Activated CD8-positive, alpha-beta T cell treated with anti-CD3 and anti-CD28 coated beads for 36 hours (primary cell): ENCODE measurements at regions not wholly inside any gene's neighbourhood (a gene's known extent, or its start where the extent isn't known, plus 50 kb on each side); places are given as distances from the start of the nearest gene placed in this dataset.

ENCODE experiments used
- ATAC-seq: fragments of 200-7000 bp; cut with Tn5 transposase; one replicate; pipeline ENCODE4 v1.10.0; 2021; ENCODE audit warnings: mild to moderate bottlenecking, moderate library complexity
- CTCF ChIA-PET: fragments of 350-600 bp; sonication (Branson Sonifier 250); formaldehyde crosslinking; loops from one replicate; lab custom pipeline; 2021; ENCODE audit warnings: antibody characterized with exemption; lab: Charles Lee
- POLR2A ChIA-PET: fragments of 350-600 bp; sonication (Branson Sonifier 250); formaldehyde crosslinking; loops from one replicate; lab custom pipeline; 2021; ENCODE audit warnings: antibody characterized with exemption; lab: Charles Lee
- DNase-seq: peaks from one replicate; pipeline ENCODE4 v3.0.0-alpha.2; 2020
- H3K27ac Mint-ChIP-seq: one replicate; pipeline ENCODE4 v1.8.0; 2021; ENCODE audit warnings: mild to moderate bottlenecking, mixed read lengths
- H3K27me3 Mint-ChIP-seq: one replicate; pipeline ENCODE4 v1.8.0; 2021; ENCODE audit warnings: mixed read lengths
- H3K36me3 Mint-ChIP-seq: one replicate; pipeline ENCODE4 v1.8.0; 2021; ENCODE audit warnings: low read depth, mixed read lengths
- H3K4me1 Mint-ChIP-seq: one replicate; pipeline ENCODE4 v1.8.0; 2021; ENCODE audit warnings: low read depth, mixed read lengths
- H3K4me3 Mint-ChIP-seq: one replicate; pipeline ENCODE4 v1.8.0; 2021; ENCODE audit warnings: mild to moderate bottlenecking, moderate library complexity, mixed read lengths
- H3K9me3 Mint-ChIP-seq: one replicate; pipeline ENCODE4 v1.8.0; 2021; ENCODE audit warnings: mixed read lengths
- intact Hi-C: fragments of 100-400 bp; cut with micrococcal nuclease; formaldehyde crosslinking; loops from one replicate; pipeline ENCODE4 v1.10.0; 2022
- TF ChIP-seq, protein P1 (sequence below): fragments of 200-600 bp; IDR thresholded peaks from one replicate; pipeline ENCODE4 v1.8.0; 2022; ENCODE audit warnings: antibody characterized with exemption, mild to moderate bottlenecking

DNA sequence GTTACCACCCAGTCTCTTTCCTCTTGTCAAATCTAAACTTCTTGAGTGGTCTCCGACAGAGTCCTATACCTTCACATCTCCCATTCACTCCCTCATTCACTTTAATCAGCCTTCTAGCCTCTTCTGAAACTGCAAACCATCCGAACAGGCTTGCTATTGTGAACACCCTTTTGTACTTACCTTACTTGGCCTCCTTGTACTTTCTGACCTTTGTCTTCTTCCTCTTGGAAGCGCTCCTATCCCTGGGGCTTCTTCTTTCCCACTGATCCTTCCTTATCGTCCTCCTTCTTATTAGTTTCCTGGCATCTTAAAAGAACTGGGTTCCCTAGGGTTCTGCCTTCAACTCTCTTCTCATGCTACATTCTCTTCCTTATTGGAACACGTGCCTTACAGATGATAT, 76.9 kb upstream of the HIF1A start:
- H3K4me3 Mint-ChIP-seq, result no peak overlapping the region
- ATAC-seq, result no peak
- POLR2A ChIA-PET, result no interaction called here
- CTCF ChIA-PET, result no interaction called here
- no peak for DNase-seq
- H3K36me3 Mint-ChIP-seq, result peaks cover 6% of the 10 kb centered on the region
- H3K9me3 Mint-ChIP-seq, result peaks cover 2% of the 10 kb centered on the region
- intact Hi-C loops, result no loop called here
- no peaks in the 10 kb centered on the region for H3K27me3 Mint-ChIP-seq
- H3K27ac Mint-ChIP-seq, result peak overlapping the region; percentile 61
- TF ChIP-seq, protein P1, sequence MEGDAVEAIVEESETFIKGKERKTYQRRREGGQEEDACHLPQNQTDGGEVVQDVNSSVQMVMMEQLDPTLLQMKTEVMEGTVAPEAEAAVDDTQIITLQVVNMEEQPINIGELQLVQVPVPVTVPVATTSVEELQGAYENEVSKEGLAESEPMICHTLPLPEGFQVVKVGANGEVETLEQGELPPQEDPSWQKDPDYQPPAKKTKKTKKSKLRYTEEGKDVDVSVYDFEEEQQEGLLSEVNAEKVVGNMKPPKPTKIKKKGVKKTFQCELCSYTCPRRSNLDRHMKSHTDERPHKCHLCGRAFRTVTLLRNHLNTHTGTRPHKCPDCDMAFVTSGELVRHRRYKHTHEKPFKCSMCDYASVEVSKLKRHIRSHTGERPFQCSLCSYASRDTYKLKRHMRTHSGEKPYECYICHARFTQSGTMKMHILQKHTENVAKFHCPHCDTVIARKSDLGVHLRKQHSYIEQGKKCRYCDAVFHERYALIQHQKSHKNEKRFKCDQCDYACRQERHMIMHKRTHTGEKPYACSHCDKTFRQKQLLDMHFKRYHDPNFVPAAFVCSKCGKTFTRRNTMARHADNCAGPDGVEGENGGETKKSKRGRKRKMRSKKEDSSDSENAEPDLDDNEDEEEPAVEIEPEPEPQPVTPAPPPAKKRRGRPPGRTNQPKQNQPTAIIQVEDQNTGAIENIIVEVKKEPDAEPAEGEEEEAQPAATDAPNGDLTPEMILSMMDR, result no peak
- peaks cover 55% of the 10 kb centered on the region for H3K4me1 Mint-ChIP-seq

DNA sequence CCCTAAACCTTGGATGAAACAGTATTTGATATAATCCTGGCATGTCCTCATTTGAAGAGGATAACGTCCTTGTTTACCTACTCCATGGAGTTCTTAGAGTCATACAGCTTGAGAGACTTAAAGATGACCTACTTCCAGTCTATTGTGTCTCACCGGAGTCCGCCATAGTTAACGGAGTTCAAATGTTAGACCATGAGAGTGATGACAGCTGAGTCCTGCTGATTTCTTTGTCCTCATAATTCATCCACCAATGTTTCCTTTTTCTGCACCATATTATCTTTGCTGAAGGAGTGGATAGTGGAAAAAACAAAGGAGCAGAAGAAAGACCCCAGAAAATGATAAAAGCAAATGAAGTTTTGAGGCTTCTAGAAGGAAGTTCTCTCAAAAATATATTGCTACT, 75.8 kb upstream of the HIF1A start:
- no peak for ATAC-seq
- Mint-ChIP-seq H3K9me3 (peaks cover 2% of the 10 kb centered on the region), H3K36me3 (peaks cover 6% of the 10 kb centered on the region), H3K4me3 (no peak overlapping the region), H3K4me1 (peaks cover 58% of the 10 kb centered on the region), H3K27me3 (no peaks in the 10 kb centered on the region), H3K27ac (no peak overlapping the region)
- ChIA-PET CTCF (no interaction called here), POLR2A (interaction anchor here (1.2 kb wide), 1 partner anchor 76 kb away, joined by 3 read pairs; the partner anchor contains the start of gene HIF1A)
- TF ChIP-seq, protein P1, result no peak
- no peak for DNase-seq
- intact Hi-C loops, result no loop called here

DNA sequence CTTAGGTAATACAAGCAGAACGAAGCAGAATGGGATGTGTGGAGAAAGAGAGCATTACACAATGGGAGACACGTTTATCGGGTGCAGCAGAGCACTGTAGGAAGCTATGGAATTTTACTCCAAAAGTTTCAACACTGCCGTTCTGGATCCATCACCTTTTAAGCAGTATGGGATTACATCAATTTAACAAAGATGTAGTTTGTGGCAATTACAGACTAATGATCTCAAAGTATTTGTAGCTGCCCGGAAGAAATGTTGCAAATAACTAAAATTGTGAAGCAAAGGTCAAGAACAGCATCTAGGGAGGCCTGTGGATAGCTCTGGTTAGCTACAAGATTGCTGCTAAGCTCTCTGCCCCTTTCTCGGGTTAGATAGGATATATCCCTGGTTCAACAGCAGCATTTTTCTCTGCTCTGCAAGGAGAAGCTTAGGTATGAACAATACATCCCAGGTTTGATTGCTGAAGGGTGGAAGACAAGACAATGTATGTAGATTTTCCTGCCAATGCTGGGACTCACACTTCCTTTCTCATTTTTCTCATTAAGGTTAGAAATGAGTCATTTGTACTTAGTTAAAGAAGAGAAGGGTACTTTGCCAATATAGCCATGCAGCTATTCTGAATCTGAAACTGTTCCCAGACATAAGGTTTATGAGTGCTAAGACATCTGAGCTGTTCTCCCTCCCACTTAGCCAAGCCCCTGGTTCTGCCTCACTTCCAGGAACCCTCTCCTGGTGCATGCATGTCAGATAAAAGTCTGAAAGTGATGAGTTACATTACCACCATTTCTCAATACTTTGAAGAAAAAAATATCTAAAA, 75.0 kb upstream of the HIF1A start:
- peak overlapping the region; percentile 68 for H3K27ac Mint-ChIP-seq
- POLR2A ChIA-PET, result interaction anchor here (0.6 to 1.2 kb wide), 4 partner anchors 9 to 182 kb away, joined by 3 read pairs; partner anchors contain the start of gene HIF1A
- H3K36me3 Mint-ChIP-seq, result peaks cover 6% of the 10 kb centered on the region
- intact Hi-C loops, result loop anchor here (2.0 kb wide), 1 partner anchor 40 kb away; no protein-coding TSS in a partner anchor
- no peak overlapping the region for H3K4me3 Mint-ChIP-seq
- CTCF ChIA-PET, result interaction anchor here (1.0 to 1.4 kb wide), 6 partner anchors 11 to 217 kb away, joined by 3 to 7 read pairs (median 4); partner anchors contain the start of gene SNAPC1
- H3K9me3 Mint-ChIP-seq, result peaks cover 2% of the 10 kb centered on the region
- H3K4me1 Mint-ChIP-seq, result peaks cover 64% of the 10 kb centered on the region
- ATAC-seq (peak; percentile 93), DNase-seq (peak; percentile 74)
- TF ChIP-seq, protein P1, result no peak
- no peaks in the 10 kb centered on the region for H3K27me3 Mint-ChIP-seq

DNA sequence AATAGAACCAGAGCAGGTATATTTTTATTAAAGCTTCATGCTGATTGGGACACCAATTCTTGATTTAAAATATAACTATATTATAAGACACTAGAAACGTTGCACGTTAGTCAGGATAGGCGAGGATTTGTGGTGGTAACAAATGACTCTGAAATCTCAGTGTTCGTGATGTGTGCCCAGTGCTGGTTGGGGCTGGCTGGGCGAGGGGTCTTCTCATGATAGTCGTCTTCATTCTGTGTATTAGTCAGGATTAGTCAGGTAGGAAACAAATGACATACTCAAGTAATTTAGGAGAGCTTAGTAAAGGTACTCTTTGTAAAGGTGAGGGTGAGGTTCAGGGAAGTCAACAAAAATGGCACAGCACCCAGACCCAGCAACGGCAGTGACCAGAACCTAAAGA, 73.9 kb upstream of the HIF1A start:
- H3K4me1 Mint-ChIP-seq, result peaks cover 67% of the 10 kb centered on the region
- intact Hi-C loops, result loop anchor here (2.0 kb wide), 1 partner anchor 39 kb away; no protein-coding TSS in a partner anchor
- POLR2A ChIA-PET, result no interaction called here
- H3K36me3 Mint-ChIP-seq, result peaks cover 6% of the 10 kb centered on the region
- ATAC-seq, result peak; percentile 17
- no peaks in the 10 kb centered on the region for H3K27me3 Mint-ChIP-seq
- H3K4me3 Mint-ChIP-seq, result no peak overlapping the region
- peak; percentile 46 for DNase-seq
- TF ChIP-seq, protein P1, result no peak
- H3K27ac Mint-ChIP-seq, result peak overlapping the region; percentile 47
- CTCF ChIA-PET, result interaction anchor here (1.2 to 1.4 kb wide), 4 partner anchors 10 to 101 kb away, joined by 4 to 7 read pairs (median 4); no protein-coding TSS in a partner anchor
- H3K9me3 Mint-ChIP-seq, result peaks cover 2% of the 10 kb centered on the region

DNA sequence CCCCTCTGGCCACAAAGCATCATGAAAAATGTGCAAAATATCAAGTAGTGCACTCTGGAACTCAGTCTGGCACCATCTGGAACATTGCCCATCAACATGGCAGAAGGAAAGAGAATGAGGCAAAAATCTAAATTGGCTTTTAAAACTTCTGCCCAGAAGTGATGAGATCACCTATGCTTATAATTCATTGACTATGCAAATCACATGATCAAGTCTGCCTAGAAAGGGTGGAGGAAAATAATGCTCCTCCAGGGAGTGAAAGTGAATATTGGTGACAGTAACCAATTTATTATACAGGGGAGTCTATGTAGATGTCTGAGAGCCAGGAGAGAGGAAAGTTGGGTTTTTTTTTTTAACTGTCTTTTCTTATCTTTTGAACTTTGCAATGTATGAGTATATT, 73.3 kb upstream of the HIF1A start:
- ATAC-seq (no peak), DNase-seq (no peak)
- H3K4me3 Mint-ChIP-seq, result no peak overlapping the region
- TF ChIP-seq, protein P1, result no peak
- H3K27ac Mint-ChIP-seq, result peak overlapping the region; percentile 47
- H3K36me3 Mint-ChIP-seq, result peaks cover 6% of the 10 kb centered on the region
- ChIA-PET POLR2A (no interaction called here), CTCF (no interaction called here)
- H3K9me3 Mint-ChIP-seq, result peaks cover 2% of the 10 kb centered on the region
- peaks cover 65% of the 10 kb centered on the region for H3K4me1 Mint-ChIP-seq
- intact Hi-C loops, result no loop called here
- H3K27me3 Mint-ChIP-seq, result no peaks in the 10 kb centered on the region
